SJCRH30 (cell line): ENCODE measurements at regions not wholly inside any gene's neighbourhood (a gene's known extent, or its start where the extent isn't known, plus 50 kb on each side); places are given as distances from the start of the nearest gene placed in this dataset.
"Not testable (repeated sequence)": the region's sequence is repeated elsewhere in the genome, so short reads cannot be mapped to it uniquely, and the experiment has no call there.

Source experiments
- DNase-seq, 2 experiments: peaks; one replicate each; pipeline ENCODE4 v3.0.0-alpha.2; 2015 to 2020
- H3K27ac ChIP-seq: fragments of 250-450 bp; sonication (Bioruptor Pico); 2 replicates; pipeline ENCODE4 v1.5.1; 2020; ENCODE audit warnings: mild to moderate bottlenecking, moderate library complexity
- H3K27me3 ChIP-seq: fragments of 250-450 bp; sonication (Bioruptor Pico); 2 replicates; pipeline ENCODE4 v1.5.1; 2020; ENCODE audit warnings: mild to moderate bottlenecking, moderate library complexity
- H3K36me3 ChIP-seq: fragments of 250-450 bp; sonication (Bioruptor Pico); 2 replicates; pipeline ENCODE4 v1.5.1; 2020; ENCODE audit warnings: mild to moderate bottlenecking, moderate library complexity
- H3K4me1 ChIP-seq: fragments of 250-450 bp; sonication (Bioruptor Pico); 2 replicates; pipeline ENCODE4 v1.5.1; 2020; ENCODE audit warnings: mild to moderate bottlenecking, moderate library complexity
- H3K4me3 ChIP-seq: fragments of 250-450 bp; sonication (Bioruptor Pico); 2 replicates; pipeline ENCODE4 v1.5.1; 2020; ENCODE audit warnings: mild to moderate bottlenecking, moderate library complexity
- H3K9me3 ChIP-seq: fragments of 250-450 bp; sonication (Bioruptor Pico); replicated peaks from 2 replicates; pipeline ENCODE4 v1.5.1; 2020; ENCODE audit warnings: mild to moderate bottlenecking, moderate library complexity

DNA sequence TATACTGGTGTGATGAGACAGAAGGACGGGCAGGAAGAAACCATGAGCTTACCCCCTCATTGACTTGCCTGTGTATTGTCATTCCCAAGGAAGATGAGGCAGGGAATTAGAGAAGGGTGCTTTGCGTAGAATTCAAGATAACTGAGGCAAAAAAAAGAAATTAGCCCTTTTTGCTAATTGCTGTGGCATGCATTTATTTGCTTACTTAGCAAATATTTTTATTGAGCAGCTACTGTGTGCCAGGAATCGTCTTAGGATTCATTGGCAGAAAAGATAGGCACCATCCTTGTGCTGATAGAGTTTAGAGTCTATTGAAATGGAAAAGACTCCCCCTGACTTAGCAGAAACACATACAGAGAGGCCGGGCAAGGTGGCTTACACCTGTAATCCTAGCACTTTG is 541.9 kb downstream of the TMEM114 start:
- Histone ChIP-seq H3K27ac (no peak overlapping the region), H3K4me3 (no peak overlapping the region), H3K36me3 (no peaks in the 10 kb centered on the region), H3K27me3 (no peaks in the 10 kb centered on the region), H3K4me1 (no peaks in the 10 kb centered on the region), H3K9me3 (no peaks in the 10 kb centered on the region)
- no peak for DNase-seq

DNA sequence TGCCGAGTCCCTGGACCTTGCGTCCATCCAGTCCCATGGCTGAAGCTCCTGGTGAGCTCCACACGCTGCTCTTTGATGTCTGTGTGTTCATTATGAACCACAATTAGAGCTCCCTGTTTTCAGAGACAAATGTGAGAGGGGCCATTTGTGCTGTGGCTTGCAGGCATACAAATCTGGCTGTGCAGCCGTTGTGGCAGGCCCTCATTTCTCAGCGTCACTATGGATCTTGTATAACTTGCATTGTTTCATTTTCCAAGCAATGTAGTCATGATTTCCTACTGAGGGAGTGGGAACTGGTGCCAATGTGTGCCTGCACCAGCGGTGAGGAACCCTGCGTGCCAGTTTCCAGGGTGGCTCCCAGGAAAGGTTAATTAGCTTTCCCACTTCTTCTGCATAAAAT is 542.6 kb downstream of the TMEM114 start:
- Histone ChIP-seq H3K4me1 (no peaks in the 10 kb centered on the region), H3K9me3 (no peaks in the 10 kb centered on the region), H3K27me3 (no peaks in the 10 kb centered on the region), H3K4me3 (no peak overlapping the region), H3K36me3 (no peaks in the 10 kb centered on the region), H3K27ac (no peak overlapping the region)
- DNase-seq = no peak

DNA sequence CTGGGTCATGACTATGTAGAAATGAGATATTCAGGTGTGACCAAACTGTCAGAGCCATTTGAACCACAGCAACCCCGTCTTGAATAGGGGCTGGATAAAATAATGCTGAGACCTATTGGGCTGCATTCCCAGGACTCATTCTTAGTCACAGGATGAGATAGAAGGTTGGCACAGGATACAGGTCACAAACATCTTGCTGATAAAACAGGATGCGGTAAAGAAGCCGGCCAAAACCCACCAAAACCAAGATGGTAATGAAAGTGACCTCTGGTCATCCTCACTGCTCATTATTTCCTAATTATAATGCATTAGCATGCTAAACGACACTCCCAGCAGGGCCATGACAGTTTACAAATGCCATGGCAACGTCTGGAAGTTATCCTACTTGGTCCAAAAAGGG is 545.5 kb downstream of the TMEM114 start:
- Histone ChIP-seq H3K27ac (no peak overlapping the region), H3K27me3 (no peaks in the 10 kb centered on the region), H3K36me3 (no peaks in the 10 kb centered on the region), H3K4me3 (no peak overlapping the region), H3K4me1 (no peaks in the 10 kb centered on the region), H3K9me3 (no peaks in the 10 kb centered on the region)
- no peak for DNase-seq

DNA sequence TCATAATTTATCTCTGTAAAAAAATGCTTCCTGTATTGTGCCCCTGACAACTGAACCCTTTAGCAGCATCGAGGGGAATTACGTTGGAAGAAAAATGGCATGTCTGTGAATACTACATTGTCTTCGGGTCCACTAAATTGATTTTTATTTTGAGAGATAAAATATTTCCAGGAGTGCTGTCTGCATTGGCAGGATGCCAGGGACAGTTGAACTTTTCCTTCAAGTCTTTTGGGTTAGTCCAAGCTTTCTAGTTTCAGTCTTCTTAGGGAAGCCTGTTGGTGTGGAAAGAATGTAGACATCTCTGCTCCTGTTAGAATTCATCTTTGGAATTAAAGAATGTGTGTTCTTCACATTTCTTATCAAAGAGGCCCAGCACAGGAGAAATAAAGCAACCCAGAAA is 557.9 kb downstream of the TMEM114 start:
- no peak for DNase-seq
- H3K9me3 ChIP-seq = no peaks in the 10 kb centered on the region
- H3K4me1 ChIP-seq = no peaks in the 10 kb centered on the region
- no peaks in the 10 kb centered on the region for H3K27me3 ChIP-seq
- no peak overlapping the region for H3K27ac ChIP-seq
- H3K36me3 ChIP-seq = no peaks in the 10 kb centered on the region
- H3K4me3 ChIP-seq = no peak overlapping the region

DNA sequence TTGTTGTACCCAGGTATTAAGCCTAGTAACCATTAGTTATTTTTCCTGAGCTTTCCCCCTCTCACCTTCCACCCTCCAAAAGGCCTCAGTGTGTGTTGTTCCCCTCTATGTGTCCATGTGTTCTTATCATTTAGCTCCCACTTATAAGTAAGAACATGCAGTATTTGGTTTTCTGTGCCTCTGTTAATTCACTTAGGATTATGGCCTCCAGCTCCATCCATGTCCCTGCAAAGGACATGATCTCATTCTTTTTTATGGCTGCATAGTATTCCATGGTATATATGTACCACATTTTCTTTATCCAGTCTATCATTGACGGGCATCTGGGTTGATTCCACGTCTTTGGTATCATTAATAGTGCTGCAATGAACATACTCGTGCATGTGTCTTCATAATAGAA is 560.3 kb downstream of the TMEM114 start:
- not testable (repeated sequence) for H3K9me3 ChIP-seq, H3K4me3 ChIP-seq, H3K4me1 ChIP-seq, H3K36me3 ChIP-seq, DNase-seq, H3K27me3 ChIP-seq, H3K27ac ChIP-seq

DNA sequence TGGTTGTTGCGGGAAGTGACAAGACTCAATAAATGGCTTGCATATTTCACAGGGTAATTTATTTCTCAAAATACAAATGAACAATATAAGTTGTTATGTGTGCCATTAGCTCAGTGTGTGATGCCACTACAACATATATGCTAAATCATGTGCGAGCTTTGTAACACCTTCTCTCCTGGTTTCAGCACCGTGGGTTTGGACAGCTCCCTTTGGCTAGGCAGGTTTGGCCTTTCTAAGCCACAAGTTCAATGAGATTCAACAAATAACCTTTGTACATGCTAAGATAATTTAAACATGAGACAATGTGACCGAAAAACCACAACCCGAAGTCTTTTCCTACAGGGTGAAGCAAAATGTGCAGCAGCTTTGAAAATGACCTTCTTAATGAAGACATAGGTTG is 563.9 kb downstream of the TMEM114 start:
- no peaks in the 10 kb centered on the region for H3K27me3 ChIP-seq

DNA sequence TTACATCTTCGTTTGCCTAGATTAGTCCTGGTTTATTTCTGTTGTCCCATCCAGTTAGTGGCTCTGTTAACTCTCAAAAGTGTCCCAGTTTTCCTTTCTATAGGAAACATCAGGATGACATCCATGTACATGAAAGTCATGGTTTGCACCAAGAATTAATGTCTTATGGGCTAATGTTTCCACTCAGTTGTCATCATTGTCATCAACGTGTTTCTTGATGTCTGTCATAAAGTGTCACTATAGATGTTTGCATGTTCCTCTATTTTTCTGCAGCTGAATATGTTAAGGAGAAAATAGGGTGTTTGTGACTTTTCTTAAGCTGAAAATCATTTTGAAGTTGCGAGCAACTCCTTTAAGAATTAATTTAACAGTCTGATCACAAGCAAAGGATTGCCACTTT is 567.0 kb downstream of the TMEM114 start:
- DNase-seq = no peak
- H3K27ac ChIP-seq = no peak overlapping the region
- H3K4me1 ChIP-seq = no peaks in the 10 kb centered on the region
- H3K36me3 ChIP-seq = no peaks in the 10 kb centered on the region
- H3K27me3 ChIP-seq = no peaks in the 10 kb centered on the region
- H3K4me3 ChIP-seq = no peak overlapping the region
- no peaks in the 10 kb centered on the region for H3K9me3 ChIP-seq

More for the DNA sequence above, 563.9 kb downstream of the TMEM114 start:
- no peak overlapping the region for H3K4me3 ChIP-seq
- H3K9me3 ChIP-seq = no peaks in the 10 kb centered on the region
- H3K36me3 ChIP-seq = no peaks in the 10 kb centered on the region
- peak; percentile 28 to 55 for DNase-seq
- no peak overlapping the region for H3K27ac ChIP-seq
- H3K4me1 ChIP-seq = no peaks in the 10 kb centered on the region

DNA sequence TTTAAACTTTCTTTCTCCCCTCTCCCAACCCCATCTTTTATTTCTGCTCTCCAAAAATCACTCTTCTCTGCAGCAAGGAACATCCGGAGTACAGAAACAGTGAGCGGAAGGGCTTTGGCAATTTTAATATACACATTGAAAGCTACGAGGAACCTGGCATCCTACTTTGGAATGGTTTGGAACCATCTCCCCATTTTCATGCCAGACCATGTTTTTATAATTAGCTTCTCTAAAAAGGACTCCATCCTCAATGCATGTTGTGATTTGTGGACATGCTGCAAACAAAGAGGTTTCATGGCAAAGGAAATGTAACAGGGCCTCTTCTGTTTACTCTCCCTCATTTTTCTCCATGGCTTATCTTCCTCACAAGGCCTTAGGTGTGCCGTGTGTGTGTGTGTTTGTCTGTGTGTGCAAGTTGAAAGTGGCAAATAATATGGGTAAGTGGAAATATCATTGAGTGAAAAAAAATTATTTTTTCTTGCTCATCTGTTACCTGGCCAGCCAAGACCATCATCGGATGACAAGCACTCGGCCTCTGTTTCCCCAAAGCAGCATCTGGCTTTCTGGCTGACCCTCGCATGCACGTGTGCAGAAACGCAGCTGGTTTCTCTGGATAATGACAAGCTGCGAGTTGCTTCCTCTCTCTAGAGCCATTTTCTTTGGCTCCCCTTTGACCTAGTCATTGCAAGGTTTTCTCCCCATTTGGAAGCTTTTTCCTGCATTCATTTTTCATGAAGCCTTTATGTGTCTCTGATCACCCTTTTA is 585.0 kb downstream of the TMEM114 start:
- Histone ChIP-seq H3K9me3 (no peaks in the 10 kb centered on the region), H3K27me3 (no peaks in the 10 kb centered on the region), H3K4me3 (no peak overlapping the region), H3K4me1 (no peaks in the 10 kb centered on the region), H3K27ac (no peak overlapping the region), H3K36me3 (no peaks in the 10 kb centered on the region)
- no peak for DNase-seq

DNA sequence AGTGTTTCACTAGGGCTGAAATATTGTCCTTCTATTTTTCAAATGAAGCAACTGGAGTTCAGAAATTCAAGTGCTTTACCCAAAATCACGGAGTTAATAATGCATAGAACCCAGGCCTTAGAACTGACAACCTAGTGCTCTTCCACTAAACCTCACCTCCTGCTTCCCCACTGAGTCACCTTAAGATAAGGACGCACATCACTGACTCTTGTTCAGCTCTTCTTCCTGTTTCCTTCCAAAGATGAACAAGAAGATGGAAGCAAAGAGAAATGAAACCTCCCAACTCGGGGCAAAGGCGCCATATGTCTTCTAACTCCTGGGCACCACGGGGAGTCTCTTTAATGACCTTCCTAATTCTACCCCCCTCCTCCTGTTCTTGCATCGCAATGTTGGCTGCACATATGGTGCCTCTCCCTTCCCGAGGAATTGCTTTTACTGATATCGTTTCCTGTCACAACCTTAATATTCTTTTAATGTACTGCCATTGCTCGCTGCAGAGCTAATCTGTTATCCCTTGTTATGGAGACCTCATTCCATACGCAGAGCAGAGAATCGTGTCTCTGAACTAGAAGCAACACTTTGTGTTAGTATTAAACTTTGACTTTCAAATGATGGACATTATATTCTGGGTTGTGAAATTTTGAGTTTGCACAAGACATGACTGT is 591.4 kb downstream of the TMEM114 start:
- no peak for DNase-seq
- no peaks in the 10 kb centered on the region for H3K9me3 ChIP-seq
- H3K36me3 ChIP-seq = no peaks in the 10 kb centered on the region
- H3K4me3 ChIP-seq = no peak overlapping the region
- no peak overlapping the region for H3K27ac ChIP-seq
- H3K4me1 ChIP-seq = no peaks in the 10 kb centered on the region
- no peaks in the 10 kb centered on the region for H3K27me3 ChIP-seq

DNA sequence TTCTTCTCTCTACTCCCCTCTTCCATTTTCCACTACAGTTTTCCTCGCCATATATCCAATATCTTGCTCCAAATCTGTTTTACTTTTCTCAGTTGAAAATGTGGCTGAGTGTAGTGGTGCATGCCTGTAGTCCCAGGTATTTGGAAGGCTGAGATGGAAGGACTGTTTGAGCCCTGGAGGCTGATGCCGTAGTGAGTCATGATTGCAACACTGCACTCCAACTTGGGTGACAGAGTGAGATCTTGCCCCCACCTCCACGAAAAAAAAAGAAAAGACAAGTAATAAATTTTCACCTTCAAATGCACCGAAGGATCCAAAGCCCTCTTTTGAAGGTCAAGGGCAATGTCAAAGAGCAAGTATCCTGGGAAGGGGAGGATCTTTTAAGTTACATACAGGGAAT is 592.3 kb downstream of the TMEM114 start:
- Histone ChIP-seq H3K4me3 (no peak overlapping the region), H3K27ac (no peak overlapping the region), H3K9me3 (no peaks in the 10 kb centered on the region), H3K4me1 (no peaks in the 10 kb centered on the region), H3K27me3 (no peaks in the 10 kb centered on the region), H3K36me3 (no peaks in the 10 kb centered on the region)
- DNase-seq = no peak

DNA sequence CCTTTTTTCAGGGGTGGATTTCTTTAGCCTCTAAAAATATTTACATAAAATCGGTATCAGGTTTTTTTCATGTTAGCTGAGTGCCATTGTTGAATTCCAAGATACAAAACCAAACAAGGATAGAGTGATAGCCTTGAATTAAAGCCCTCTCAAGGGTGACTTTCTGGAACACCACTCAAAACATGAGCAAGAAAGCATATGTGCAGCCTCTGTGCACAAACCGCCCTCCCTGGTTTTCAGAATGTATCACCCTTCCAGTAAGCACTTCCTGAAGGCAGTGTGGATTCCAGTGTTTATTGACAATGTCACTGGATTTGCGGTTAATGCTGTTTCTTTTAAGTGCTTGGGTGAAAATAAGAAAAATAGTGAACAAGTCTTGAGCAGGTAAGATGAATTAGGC is 597.7 kb downstream of the TMEM114 start:
- Histone ChIP-seq H3K4me3 (no peak overlapping the region), H3K4me1 (no peaks in the 10 kb centered on the region), H3K27ac (no peak overlapping the region), H3K27me3 (no peaks in the 10 kb centered on the region), H3K9me3 (no peaks in the 10 kb centered on the region), H3K36me3 (no peaks in the 10 kb centered on the region)
- no peak for DNase-seq

DNA sequence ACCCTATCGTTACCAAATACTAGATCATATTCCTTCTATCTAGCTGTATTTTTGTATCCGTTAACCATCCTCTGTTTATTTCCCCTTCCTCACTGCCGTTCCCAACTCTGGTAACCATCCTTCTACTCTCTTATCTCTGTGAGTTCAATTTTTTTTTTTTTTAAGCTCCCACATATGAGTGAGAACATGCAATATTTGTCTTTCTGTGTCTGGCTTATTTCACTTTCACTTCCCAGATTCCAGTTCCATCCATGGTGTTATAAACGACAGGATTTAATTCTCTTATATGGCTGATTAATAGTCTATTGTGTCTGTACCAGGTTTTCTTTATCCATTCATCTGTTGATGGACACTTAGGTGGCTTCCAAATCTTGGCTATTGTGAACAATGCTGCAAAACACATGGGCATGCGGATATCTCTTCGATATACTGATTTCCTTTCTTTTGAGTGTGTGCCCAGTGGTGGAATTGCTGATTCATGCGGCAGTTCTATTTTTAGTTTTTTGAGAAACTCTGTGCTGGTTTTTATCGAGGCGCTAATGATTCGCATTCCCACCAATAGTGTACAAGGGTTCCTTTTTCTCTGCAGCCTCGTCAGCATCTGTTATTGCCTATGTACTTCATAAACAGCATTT is 599.6 kb downstream of the TMEM114 start:
- H3K4me3 ChIP-seq = no peak overlapping the region
- H3K9me3 ChIP-seq = no peaks in the 10 kb centered on the region

DNA sequence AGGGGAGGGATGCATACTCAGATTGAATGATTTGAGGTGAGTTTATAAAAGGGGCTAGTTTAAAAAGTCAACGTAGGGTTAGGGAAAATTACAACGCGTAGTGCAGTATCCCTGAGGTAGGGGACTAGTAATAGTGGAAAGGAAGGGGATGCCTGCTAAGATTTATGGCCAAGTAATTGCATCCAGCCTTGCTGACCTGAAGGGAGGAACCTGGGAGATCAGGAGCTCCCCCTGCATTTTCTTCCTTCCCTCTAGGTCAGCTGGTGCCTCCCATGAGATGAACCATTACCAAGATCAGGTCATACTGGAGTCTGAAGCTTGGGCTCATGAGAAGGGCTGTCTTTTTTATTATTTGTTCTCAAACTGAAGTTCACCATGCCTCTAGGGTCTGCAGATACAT is 606.6 kb downstream of the TMEM114 start:
- Histone ChIP-seq H3K36me3 (no peaks in the 10 kb centered on the region), H3K27ac (no peak overlapping the region), H3K4me3 (no peak overlapping the region), H3K4me1 (no peaks in the 10 kb centered on the region), H3K27me3 (no peaks in the 10 kb centered on the region), H3K9me3 (no peaks in the 10 kb centered on the region)
- no peak for DNase-seq

More for the DNA sequence above, 599.6 kb downstream of the TMEM114 start:
- Histone ChIP-seq H3K36me3 (no peaks in the 10 kb centered on the region), H3K27ac (no peak overlapping the region), H3K27me3 (no peaks in the 10 kb centered on the region), H3K4me1 (no peaks in the 10 kb centered on the region)
- DNase-seq = no peak

DNA sequence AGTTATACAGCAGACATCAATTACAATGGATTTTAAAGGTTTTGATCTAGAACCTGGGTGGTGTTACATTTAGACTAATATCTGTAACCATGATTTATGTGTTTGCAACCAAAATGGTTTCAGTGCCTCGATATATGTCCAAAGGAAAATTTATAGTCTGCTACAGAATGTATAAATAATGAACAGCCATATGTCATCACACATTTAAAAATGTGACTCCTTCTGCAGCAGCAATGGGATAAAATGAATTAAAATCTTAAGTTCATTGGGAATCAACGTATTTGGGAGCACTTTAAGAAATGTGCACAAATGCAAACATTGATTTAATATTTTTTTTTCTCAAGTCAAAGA is 610.2 kb downstream of the TMEM114 start:
- DNase-seq = no peak
- Histone ChIP-seq H3K4me3 (no peak overlapping the region), H3K27me3 (no peaks in the 10 kb centered on the region; the same call in 1 of the 2 replicates), H3K27ac (no peak overlapping the region), H3K4me1 (no peaks in the 10 kb centered on the region), H3K36me3 (no peaks in the 10 kb centered on the region), H3K9me3 (no peaks in the 10 kb centered on the region)

DNA sequence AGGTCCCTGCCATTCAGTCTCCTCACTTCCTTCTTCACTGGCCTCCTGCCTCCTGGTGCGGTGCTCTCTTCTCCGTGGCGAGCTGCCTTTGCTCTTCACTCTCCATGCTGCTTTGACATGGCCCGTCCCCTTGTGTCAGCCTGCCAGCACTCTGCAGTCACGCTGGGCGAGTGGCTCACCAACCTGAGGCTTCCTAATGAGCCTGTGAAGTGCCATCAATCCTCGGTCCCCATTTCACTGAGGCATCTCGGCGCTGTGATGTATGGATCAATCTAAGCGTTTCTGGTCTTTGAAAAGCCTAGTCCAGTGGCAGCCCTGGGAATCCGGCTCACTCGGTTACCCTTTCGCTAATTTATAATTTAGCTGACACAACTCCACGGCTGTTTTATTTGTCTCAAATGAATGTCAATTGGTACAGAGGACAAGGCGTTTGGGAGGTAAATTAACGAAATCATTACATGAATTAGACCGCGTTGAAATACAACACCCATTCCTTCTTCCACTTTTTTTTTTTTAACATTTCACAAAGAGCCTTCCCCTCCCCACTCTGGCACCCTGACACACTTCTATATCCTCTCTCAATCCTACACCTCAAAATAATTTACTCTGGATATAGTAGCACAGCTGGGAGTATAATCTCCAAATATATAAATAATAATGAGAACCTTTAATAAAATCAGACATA is 610.7 kb downstream of the TMEM114 start:
- no peak for DNase-seq
- Histone ChIP-seq H3K4me3 (no peak overlapping the region), H3K36me3 (no peaks in the 10 kb centered on the region), H3K27ac (no peak overlapping the region), H3K4me1 (no peaks in the 10 kb centered on the region), H3K27me3 (no peaks in the 10 kb centered on the region; the same call in 1 of the 2 replicates), H3K9me3 (no peaks in the 10 kb centered on the region)
